H9 (cell line): ENCODE measurements at regions not wholly inside any gene's neighbourhood (a gene's known extent, or its start where the extent isn't known, plus 50 kb on each side); places are given as distances from the start of the nearest gene placed in this dataset.
A peak's percentile ranks its signal among the peaks of the same experiment; 100 is the strongest.

Experiments used
- DNase-seq: peaks from one replicate; pipeline ENCODE4 v3.0.0-alpha.2; 2017
- H2AFZ ChIP-seq: one replicate; pipeline ENCODE4 v1.6.1; 2013; ENCODE audit warnings: mild to moderate bottlenecking, low read length, control low read depth, moderate library complexity
- H2AK5ac ChIP-seq: 2 replicates; pipeline ENCODE4 v1.6.1; 2013; ENCODE audit warnings: low read length, control low read depth, mixed read lengths; ENCODE audit not compliant: insufficient read length
- H2BK120ac ChIP-seq: one replicate; pipeline ENCODE4 v1.6.1; 2013; ENCODE audit warnings: low read depth, mild to moderate bottlenecking, low read length, control low read depth, inconsistent platforms; ENCODE audit not compliant: poor library complexity, severe bottlenecking
- H2BK12ac ChIP-seq: 2 replicates; pipeline ENCODE4 v1.6.1; 2013; ENCODE audit warnings: low read length, control low read depth, mixed read lengths, low read depth; ENCODE audit not compliant: insufficient read length
- H2BK15ac ChIP-seq: 2 replicates; pipeline ENCODE4 v1.6.1; 2013; ENCODE audit warnings: low read depth, low read length, control low read depth
- H2BK20ac ChIP-seq: one replicate; pipeline ENCODE4 v1.6.1; 2013; ENCODE audit warnings: low read depth, mild to moderate bottlenecking, low read length, control low read depth, inconsistent platforms; ENCODE audit not compliant: poor library complexity, severe bottlenecking
- H2BK5ac ChIP-seq: 2 replicates; pipeline ENCODE4 v1.6.1; 2013; ENCODE audit warnings: low read length, control low read depth, mixed read lengths; ENCODE audit not compliant: insufficient read length
- H3K14ac ChIP-seq: 2 replicates; pipeline ENCODE4 v1.6.1; 2013; ENCODE audit warnings: low read length, control low read depth; ENCODE audit not compliant: insufficient read depth
- H3K18ac ChIP-seq: 2 replicates; pipeline ENCODE4 v1.6.1; 2013; ENCODE audit warnings: low read depth, mild to moderate bottlenecking, mixed read lengths, low read length, control low read depth; ENCODE audit not compliant: insufficient read length
- H3K23ac ChIP-seq: 2 replicates; pipeline ENCODE4 v1.6.1; 2013; ENCODE audit warnings: low read length, control low read depth, mixed read lengths, low read depth; ENCODE audit not compliant: insufficient read length
- H3K23me2 ChIP-seq: 2 replicates; pipeline ENCODE4 v1.6.1; 2013; ENCODE audit warnings: low read depth, mild to moderate bottlenecking, mixed read lengths, low read length, control low read depth; ENCODE audit not compliant: insufficient read length, poor library complexity, severe bottlenecking
- H3K27ac ChIP-seq: 2 replicates; pipeline ENCODE4 v1.5.1; 2013; ENCODE audit warnings: low read length, control low read depth, mixed read lengths, low read depth; ENCODE audit not compliant: insufficient read length
- H3K27me3 ChIP-seq: 2 replicates; pipeline ENCODE4 v1.6.1; 2013; ENCODE audit warnings: low read length, control low read depth, inconsistent platforms; ENCODE audit not compliant: insufficient read depth
- H3K4ac ChIP-seq: 2 replicates; pipeline ENCODE4 v1.6.1; 2013; ENCODE audit warnings: low read depth, mild to moderate bottlenecking, control low read depth, inconsistent platforms, low read length, moderate library complexity
- H3K4me1 ChIP-seq: 2 replicates; pipeline ENCODE4 v1.6.1; 2013; ENCODE audit warnings: low read length, control low read depth, inconsistent platforms; ENCODE audit not compliant: insufficient read depth
- H3K4me2 ChIP-seq: 2 replicates; pipeline ENCODE4 v1.6.1; 2013; ENCODE audit warnings: low read length, control low read depth, mixed read lengths; ENCODE audit not compliant: insufficient read length, insufficient read depth
- H3K56ac ChIP-seq: 2 replicates; pipeline ENCODE4 v1.6.1; 2013; ENCODE audit warnings: low read depth, mild to moderate bottlenecking, mixed read lengths, low read length, control low read depth; ENCODE audit not compliant: insufficient read length
- H3K79me1 ChIP-seq: 2 replicates; pipeline ENCODE4 v1.6.1; 2013; ENCODE audit warnings: low read depth, mild to moderate bottlenecking, moderate library complexity, low read length, control low read depth, inconsistent platforms; ENCODE audit not compliant: insufficient read depth, poor library complexity, severe bottlenecking
- H3K79me2 ChIP-seq: 2 replicates; pipeline ENCODE4 v1.6.1; 2013; ENCODE audit warnings: low read length, control low read depth, inconsistent platforms; ENCODE audit not compliant: insufficient read depth
- H3K9ac ChIP-seq: 2 replicates; pipeline ENCODE4 v1.6.1; 2013; ENCODE audit warnings: low read length, control low read depth, mixed read lengths; ENCODE audit not compliant: insufficient read length; ENCODE audit errors: extremely low read depth
- H3K9me3 ChIP-seq: one replicate; pipeline ENCODE4 v1.6.1; 2013; ENCODE audit warnings: low read depth, low read length, inconsistent platforms; ENCODE audit not compliant: control insufficient read depth
- H3T11ph ChIP-seq: one replicate; pipeline ENCODE4 v1.6.1; 2013; ENCODE audit warnings: mild to moderate bottlenecking, low read length, control low read depth, inconsistent platforms
- H4K20me1 ChIP-seq: one replicate; pipeline ENCODE4 v1.6.1; 2013; ENCODE audit not compliant: control insufficient read depth, insufficient read length, insufficient read depth
- H4K5ac ChIP-seq: 2 replicates; pipeline ENCODE4 v1.6.1; 2013; ENCODE audit warnings: low read depth, mild to moderate bottlenecking, mixed read lengths, low read length, control low read depth; ENCODE audit not compliant: insufficient read length
- H4K8ac ChIP-seq: replicated peaks from 2 replicates; pipeline ENCODE4 v1.6.1; 2013; ENCODE audit warnings: low read length, control low read depth, mixed read lengths, low read depth; ENCODE audit not compliant: insufficient read length
- H4K91ac ChIP-seq: 2 replicates; pipeline ENCODE4 v1.6.1; 2013; ENCODE audit warnings: low read depth, mild to moderate bottlenecking, moderate library complexity, mixed read lengths, low read length, control low read depth; ENCODE audit not compliant: insufficient read length
- H3K27ac Mint-ChIP-seq, 3 experiments: 2 replicates in 2 of 3; 3 replicates in 1 of 3; pipeline ENCODE4 v1.8.0; 2020 to 2021; ENCODE audit warnings: mixed read lengths in 3 of 3, mild to moderate bottlenecking in 1 of 3, moderate library complexity in 1 of 3
- H3K27me3 Mint-ChIP-seq: 2 replicates; pipeline ENCODE4 v1.8.0; 2021; ENCODE audit warnings: low read depth, mild to moderate bottlenecking, moderate library complexity, mixed read lengths
- H3K36me3 Mint-ChIP-seq, 3 experiments: 2 replicates in 2 of 3; 3 replicates in 1 of 3; pipeline ENCODE4 v1.8.0; 2020 to 2021; ENCODE audit warnings: low read depth in 3 of 3, mixed read lengths in 3 of 3; ENCODE audit not compliant: insufficient read depth in 1 of 3
- H3K4me1 Mint-ChIP-seq, 2 experiments: 2 replicates each; pipeline ENCODE4 v1.8.0; 2020; ENCODE audit warnings: mixed read lengths in 2 of 2
- H3K4me3 Mint-ChIP-seq, 2 experiments: 2 replicates in 1 of 2; 3 replicates in 1 of 2; pipeline ENCODE4 v1.8.0; 2020 to 2021; ENCODE audit warnings: mild to moderate bottlenecking in 2 of 2, mixed read lengths in 2 of 2, moderate library complexity in 1 of 2
- H3K9me3 Mint-ChIP-seq, 2 experiments: 2 replicates in 1 of 2; 3 replicates in 1 of 2; pipeline ENCODE4 v1.8.0; 2020; ENCODE audit warnings: mild to moderate bottlenecking in 2 of 2, mixed read lengths in 2 of 2, moderate library complexity in 1 of 2
- CTCF ChIP-seq: fragments of 200-600 bp; sonication (generic); conservative IDR thresholded peaks from 3 replicates; pipeline ENCODE4 v1.8.0; 2021; ENCODE audit warnings: antibody characterized with exemption, mild to moderate bottlenecking
- WGBS: extraction: QIAGEN DNeasy Blood & Tissue Kit; methylation state at CpG from one replicate; pipeline ENCODE4 v1.1.7; 2013; ENCODE audit warnings: missing lambda C conversion rate, low lambda C conversion rate, mixed read lengths; ENCODE audit not compliant: insufficient read length; ENCODE audit errors: extremely low coverage; 5-methylcytosine and 5-hydroxymethylcytosine counted together

DNA sequence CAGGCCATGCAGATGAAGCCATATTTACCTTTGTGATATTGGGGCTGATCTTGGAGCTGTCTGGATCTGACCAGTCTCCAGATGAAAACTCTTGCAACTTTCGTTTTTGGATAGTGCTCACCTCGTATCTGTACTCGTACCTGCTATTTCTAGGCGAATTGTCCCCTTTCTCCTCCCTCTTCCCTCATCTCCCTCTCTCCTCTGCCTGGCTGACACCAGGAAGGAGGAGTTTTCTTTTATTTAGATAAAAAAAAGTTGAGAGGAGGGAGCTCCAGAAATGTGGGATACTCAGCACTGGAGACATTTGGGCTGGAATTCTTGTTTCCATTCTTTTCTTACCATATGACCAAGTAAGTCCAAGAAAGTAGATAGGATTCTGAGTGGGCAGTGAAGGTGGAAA, 54.6 kb upstream of the ABL1 start:
- no peak overlapping the region for H3K4ac ChIP-seq
- no peak overlapping the region for H2AFZ ChIP-seq
- H3K23ac ChIP-seq: no peak overlapping the region
- Mint-ChIP-seq H3K27me3 (no peaks in the 10 kb centered on the region), H3K4me1 (peaks cover 6 to 9% of the 10 kb centered on the region in 2 experiments; a peak in 3 of 4 replicates), H3K36me3 (peaks cover 2 to 9% (median 7%) of the 10 kb centered on the region in 3 experiments; a peak in 3 of 7 replicates), H3K27ac (peak overlapping the region in 2 of 3 experiments; percentile 25 to 52; a peak in 2 of 7 replicates), H3K4me3 (no peak overlapping the region), H3K9me3 (peaks cover 5 to 6% of the 10 kb centered on the region in 2 experiments)
- H3K4me1 ChIP-seq: no peaks in the 10 kb centered on the region
- H2BK15ac ChIP-seq: no peak overlapping the region
- H3K14ac ChIP-seq: no peak overlapping the region
- DNase-seq: no peak
- no peak overlapping the region for H3K4me2 ChIP-seq
- H2BK5ac ChIP-seq: no peak overlapping the region
- no peak overlapping the region for H3K56ac ChIP-seq
- no peak overlapping the region for H4K8ac ChIP-seq
- H4K91ac ChIP-seq: no peak overlapping the region
- H3K23me2 ChIP-seq: no peaks in the 10 kb centered on the region
- no CpG with 5 or more reads among the region's 4 CpGs for WGBS
- H3K27ac ChIP-seq: no peak overlapping the region
- no peak overlapping the region for H2BK20ac ChIP-seq
- H3K79me1 ChIP-seq: peaks cover 4% of the 10 kb centered on the region
- H3K79me2 ChIP-seq: no peaks in the 10 kb centered on the region
- H2AK5ac ChIP-seq: no peak overlapping the region
- no peak for TF ChIP-seq CTCF
- H3T11ph ChIP-seq: no peak overlapping the region
- H3K9me3 ChIP-seq: no peaks in the 10 kb centered on the region
- no peak overlapping the region for H3K18ac ChIP-seq
- no peaks in the 10 kb centered on the region for H4K20me1 ChIP-seq
- H2BK12ac ChIP-seq: no peak overlapping the region
- H3K9ac ChIP-seq: no peak overlapping the region
- H2BK120ac ChIP-seq: no peak overlapping the region
- no peaks in the 10 kb centered on the region for H3K27me3 ChIP-seq
- no peak overlapping the region for H4K5ac ChIP-seq
